Mucosa of rectum (tissue), 2 donors: ENCODE measurements at regions not wholly inside any gene's neighbourhood (a gene's known extent, or its start where the extent isn't known, plus 50 kb on each side); places are given as distances from the start of the nearest gene placed in this dataset.

ENCODE experiments used
- H3K27ac ChIP-seq, 2 donors: one replicate each; pipeline ENCODE4 v1.7.0; 2013; ENCODE audit warnings: inconsistent platforms in 2 of 2, low read depth in 2 of 2, low read length in 2 of 2
- H3K27me3 ChIP-seq, 2 donors: one replicate each; pipeline ENCODE4 v1.7.0; 2013; ENCODE audit warnings: low read length in 2 of 2; ENCODE audit not compliant: control insufficient read depth in 2 of 2, insufficient read depth in 2 of 2
- H3K36me3 ChIP-seq, 2 donors: one replicate each; pipeline ENCODE4 v1.7.0; 2013; ENCODE audit warnings: low read length in 2 of 2; ENCODE audit not compliant: control insufficient read depth in 2 of 2, insufficient read depth in 2 of 2
- H3K4me1 ChIP-seq, 2 donors: one replicate each; pipeline ENCODE4 v1.7.0; 2013; ENCODE audit warnings: low read length in 2 of 2, mild to moderate bottlenecking in 1 of 2; ENCODE audit not compliant: control insufficient read depth in 2 of 2, insufficient read depth in 2 of 2
- H3K4me3 ChIP-seq, 2 donors: one replicate each; pipeline ENCODE4 v1.7.0; 2013; ENCODE audit warnings: low read length in 2 of 2
- H3K9ac ChIP-seq, 2 donors: one replicate each; pipeline ENCODE4 v1.7.0; 2013; ENCODE audit warnings: low read length in 2 of 2, low read depth in 1 of 2, mild to moderate bottlenecking in 1 of 2
- H3K9me3 ChIP-seq, 2 donors: one replicate each; pipeline ENCODE4 v1.7.0; 2013; ENCODE audit warnings: low read length in 2 of 2; ENCODE audit not compliant: control insufficient read depth in 2 of 2
- donor health status: healthy.
- donor health status: Normal muscosa, but diverticular disease.

DNA sequence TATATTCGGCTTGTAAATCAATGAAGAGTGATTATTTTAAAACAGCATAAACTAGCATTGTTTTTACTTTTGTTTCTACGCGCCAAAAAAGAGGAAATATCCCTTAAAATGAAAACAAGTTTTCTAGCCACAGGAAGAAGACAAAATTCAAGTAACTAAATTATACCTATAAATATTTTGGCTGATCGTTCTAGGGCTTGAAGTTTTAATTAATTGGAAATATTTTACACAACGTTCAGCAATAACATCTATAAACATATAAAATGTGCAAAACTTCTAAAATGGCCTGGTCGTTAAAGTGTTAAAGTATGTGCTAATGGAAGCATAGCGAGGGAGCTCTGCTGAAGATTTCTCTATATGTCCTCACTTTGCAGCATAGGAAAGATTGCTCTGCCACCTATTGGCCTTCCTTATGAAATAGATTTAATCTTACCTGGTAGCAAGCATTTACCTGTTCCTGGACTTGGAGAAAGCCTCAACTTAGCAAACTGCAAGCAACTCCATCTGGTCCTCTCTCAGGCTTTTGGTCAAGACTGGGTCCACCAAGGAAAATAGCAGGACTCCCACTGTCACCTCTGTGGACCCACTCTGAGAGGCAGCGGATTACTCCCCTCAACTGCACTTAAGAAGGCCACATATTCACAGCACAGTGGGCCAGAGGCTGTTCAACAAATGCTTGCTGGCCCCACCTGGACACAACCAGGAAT lies 351.3 kb upstream of the RUNX1 start:
- Histone ChIP-seq H3K36me3 (no peaks in the 10 kb centered on the region), H3K9me3 (no peaks in the 10 kb centered on the region), H3K27me3 (no peaks in the 10 kb centered on the region), H3K9ac (no peak overlapping the region), H3K27ac (no peak overlapping the region), H3K4me1 (no peaks in the 10 kb centered on the region), H3K4me3 (no peak overlapping the region)

DNA sequence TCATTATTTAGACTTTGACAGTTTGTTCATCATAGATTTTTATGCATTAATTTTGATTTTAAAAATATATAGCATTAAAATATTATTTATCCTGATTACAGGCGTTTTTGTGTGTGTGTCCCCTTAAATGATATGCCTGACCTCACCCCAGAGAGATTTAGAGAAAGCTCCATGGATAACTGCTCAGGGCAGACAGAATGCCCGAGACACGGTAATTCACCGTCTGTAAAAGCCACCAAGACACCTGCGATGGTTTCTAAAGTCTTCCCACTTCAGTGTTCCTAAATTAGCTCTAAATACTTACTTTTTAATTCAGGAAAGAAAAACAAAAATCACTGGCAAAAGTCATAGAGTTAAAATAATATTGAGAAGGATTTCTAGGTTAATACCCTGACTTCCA lies 350.6 kb upstream of the RUNX1 start:
- Histone ChIP-seq H3K27ac (no peak overlapping the region), H3K4me1 (no peaks in the 10 kb centered on the region), H3K4me3 (no peak overlapping the region), H3K27me3 (no peaks in the 10 kb centered on the region), H3K9ac (no peak overlapping the region), H3K9me3 (no peaks in the 10 kb centered on the region), H3K36me3 (no peaks in the 10 kb centered on the region)

DNA sequence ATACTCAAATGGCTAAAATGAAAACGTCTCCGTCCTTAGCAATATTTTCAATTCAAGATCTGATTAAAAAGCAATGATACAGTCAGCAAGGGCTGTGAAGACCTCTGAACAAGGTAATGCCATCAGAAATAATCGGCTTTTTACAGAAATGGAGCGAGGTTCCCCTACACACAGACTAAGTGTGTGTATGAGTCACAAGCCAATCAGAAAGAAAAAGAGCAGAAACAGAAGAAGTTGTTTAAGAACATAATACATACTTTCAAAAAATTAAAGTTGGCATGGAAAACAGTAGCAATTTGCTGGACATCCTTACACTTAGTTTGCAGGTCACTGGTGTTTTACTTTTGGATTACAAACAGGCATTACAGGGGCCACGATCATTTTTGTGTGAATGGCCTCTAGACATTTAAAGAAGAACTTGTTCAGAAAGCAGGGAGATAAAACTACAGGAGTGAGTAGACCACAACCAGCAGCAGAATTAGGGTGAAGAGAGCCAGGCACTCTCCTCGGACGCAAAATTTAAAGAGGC lies 350.0 kb upstream of the RUNX1 start:
- Histone ChIP-seq H3K9ac (no peak overlapping the region), H3K27ac (no peak overlapping the region)

DNA sequence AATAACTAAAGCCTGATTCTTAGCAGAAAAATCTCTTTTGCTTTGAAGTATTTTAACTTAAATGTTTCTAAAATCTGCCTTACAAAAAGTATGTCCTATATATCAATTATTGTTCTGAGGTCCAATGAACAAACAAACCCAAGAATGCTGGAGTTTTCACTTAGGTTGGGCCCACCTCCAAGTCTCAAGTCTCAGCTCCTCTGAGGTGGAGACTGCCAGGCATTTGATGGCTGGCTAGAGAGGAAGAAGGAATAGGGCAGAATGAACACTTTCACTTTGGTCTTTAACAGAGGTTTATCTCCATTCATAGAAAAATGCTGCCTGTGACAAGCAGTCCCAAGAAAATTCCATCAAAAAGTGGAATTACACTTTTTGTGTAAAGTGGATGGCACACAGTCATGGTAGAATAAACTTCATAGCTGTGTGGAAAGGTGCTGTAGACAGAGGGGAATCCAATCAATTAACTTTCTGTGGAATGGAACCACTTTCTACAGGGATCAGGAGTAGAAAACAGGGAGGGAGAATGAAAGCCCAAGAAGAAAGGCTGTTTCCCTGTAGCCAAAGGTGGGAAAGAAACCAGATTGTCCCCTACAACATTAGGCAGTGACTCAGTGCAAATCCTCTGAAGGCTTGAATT lies 349.4 kb upstream of the RUNX1 start:
- Histone ChIP-seq H3K27ac (no peak overlapping the region), H3K9me3 (no peaks in the 10 kb centered on the region), H3K4me1 (no peaks in the 10 kb centered on the region), H3K36me3 (no peaks in the 10 kb centered on the region), H3K4me3 (no peak overlapping the region), H3K27me3 (no peaks in the 10 kb centered on the region), H3K9ac (no peak overlapping the region)

More for the DNA sequence above, 350.0 kb upstream of the RUNX1 start:
- no peaks in the 10 kb centered on the region for H3K27me3 ChIP-seq
- H3K4me1 ChIP-seq: no peaks in the 10 kb centered on the region
- no peak overlapping the region for H3K4me3 ChIP-seq
- no peaks in the 10 kb centered on the region for H3K9me3 ChIP-seq
- no peaks in the 10 kb centered on the region for H3K36me3 ChIP-seq

DNA sequence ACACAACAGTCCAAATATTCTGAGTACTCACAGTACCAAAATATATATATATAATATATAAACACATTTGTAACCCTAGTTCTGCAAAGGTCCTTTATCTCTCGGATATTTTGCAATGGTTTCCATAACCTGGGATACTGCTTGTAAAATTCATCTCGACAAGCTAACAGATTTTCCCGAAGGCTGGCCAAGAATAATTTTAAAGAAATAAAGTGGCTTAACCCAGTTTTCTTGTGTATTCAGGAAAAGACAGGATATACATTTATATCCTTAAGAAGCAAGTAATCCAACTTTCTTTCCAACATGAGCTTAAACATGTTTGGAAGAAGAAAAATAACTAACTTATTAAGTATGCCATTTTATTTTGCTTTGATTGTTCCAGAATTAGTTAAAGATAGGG lies 348.7 kb upstream of the RUNX1 start:
- Histone ChIP-seq H3K36me3 (no peaks in the 10 kb centered on the region), H3K4me3 (no peak overlapping the region), H3K4me1 (no peaks in the 10 kb centered on the region), H3K27ac (no peak overlapping the region), H3K9ac (no peak overlapping the region), H3K9me3 (no peaks in the 10 kb centered on the region), H3K27me3 (no peaks in the 10 kb centered on the region)

DNA sequence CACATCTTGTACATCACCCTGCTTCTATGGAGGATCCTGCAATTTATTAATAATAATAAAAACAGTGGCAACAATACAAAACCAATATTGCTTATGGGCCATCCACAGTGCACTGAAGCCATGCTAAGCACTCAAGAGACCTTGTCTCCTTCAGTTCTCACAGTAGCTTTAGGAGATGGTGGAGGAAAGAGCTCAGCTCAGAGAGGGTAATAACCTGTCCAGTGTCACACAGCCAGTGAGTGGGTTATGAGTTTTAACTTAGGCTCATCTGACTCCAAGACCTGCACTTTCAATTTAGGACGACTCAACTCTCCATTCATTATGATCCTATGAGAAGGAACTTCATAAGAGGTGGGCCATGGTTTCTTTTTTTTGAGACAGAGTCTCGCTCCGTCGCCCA lies 347.6 kb upstream of the RUNX1 start:
- Histone ChIP-seq H3K36me3 (no peaks in the 10 kb centered on the region), H3K27me3 (no peaks in the 10 kb centered on the region), H3K4me1 (no peaks in the 10 kb centered on the region), H3K27ac (no peak overlapping the region), H3K9ac (no peak overlapping the region), H3K9me3 (no peaks in the 10 kb centered on the region), H3K4me3 (no peak overlapping the region)

DNA sequence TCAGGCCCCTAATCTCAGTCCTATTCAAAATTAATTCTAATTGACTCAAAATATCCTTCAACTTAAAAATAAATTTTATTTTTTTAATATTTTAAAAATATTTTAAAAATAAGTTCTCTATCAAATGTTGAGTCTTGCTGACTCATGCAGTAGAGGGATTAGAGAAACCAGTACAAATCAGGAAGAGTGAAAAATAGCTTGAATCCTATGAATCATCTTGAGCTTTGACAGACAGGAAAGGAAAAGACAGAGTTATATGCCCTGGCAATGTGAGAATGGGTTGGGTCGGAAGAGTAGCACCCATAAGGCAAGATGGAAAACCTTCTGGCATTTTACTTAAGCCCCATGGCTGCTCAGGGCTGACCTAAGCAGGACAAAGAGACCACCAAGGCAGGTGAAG lies 346.6 kb upstream of the RUNX1 start:
- Histone ChIP-seq H3K36me3 (no peaks in the 10 kb centered on the region), H3K4me1 (no peaks in the 10 kb centered on the region), H3K27me3 (no peaks in the 10 kb centered on the region), H3K9ac (no peak overlapping the region), H3K27ac (no peak overlapping the region), H3K4me3 (no peak overlapping the region), H3K9me3 (no peaks in the 10 kb centered on the region)

DNA sequence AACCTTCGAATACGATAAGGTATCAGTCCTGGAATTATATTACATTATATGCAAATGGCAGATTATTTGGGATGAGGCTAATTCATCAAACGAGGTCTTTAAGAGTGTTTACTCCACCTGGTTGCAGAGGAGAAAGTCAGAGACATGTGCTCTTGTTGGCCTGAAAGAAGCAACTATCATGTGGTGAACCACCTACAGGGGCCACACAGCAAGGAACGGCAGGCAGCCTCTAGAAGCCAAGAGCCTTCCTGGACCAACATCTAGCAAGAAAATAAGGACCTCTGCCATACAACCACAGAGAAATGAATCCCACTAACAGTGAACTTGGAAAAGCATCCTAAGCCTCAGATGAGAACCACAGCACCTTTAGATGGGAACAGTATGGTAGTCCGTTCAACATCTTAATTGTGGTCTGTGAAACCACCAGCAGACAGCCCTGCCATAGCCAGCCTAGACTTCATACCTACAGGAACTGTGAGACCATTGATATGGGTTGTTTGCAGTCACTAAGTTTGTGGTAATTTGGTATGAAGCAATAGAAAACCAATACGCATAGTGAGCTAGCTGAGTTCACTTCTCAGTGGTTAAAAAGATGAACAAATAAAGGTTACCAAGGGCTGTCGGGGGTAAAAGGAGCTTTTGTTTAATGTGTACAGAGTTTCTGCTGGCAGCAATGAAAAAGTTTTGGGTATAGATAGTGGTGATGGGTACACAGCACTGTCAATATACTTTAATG lies 345.7 kb upstream of the RUNX1 start:
- Histone ChIP-seq H3K4me1 (no peaks in the 10 kb centered on the region), H3K9me3 (no peaks in the 10 kb centered on the region), H3K36me3 (no peaks in the 10 kb centered on the region), H3K27ac (no peak overlapping the region), H3K27me3 (no peaks in the 10 kb centered on the region), H3K9ac (no peak overlapping the region), H3K4me3 (no peak overlapping the region)

DNA sequence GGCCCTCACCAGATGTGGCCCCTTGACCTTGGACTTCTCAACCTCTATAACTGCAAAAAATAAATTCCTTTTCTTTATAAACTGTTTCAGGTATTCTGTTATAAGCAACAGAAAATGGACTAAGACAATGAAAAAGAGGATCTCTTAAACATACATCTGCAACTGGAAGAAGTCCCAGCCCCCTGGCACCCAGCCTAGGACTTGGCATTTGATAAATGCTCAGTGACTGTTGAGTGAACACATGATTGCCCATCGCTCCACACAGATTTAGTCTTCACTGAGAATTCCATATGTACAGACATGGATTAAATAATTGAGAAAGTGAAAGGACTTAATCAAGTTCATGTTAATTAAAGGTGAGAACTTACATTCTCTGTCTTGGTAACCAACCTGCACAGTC lies 344.9 kb upstream of the RUNX1 start:
- H3K27ac ChIP-seq: no peak overlapping the region
- H3K4me3 ChIP-seq: no peak overlapping the region
- H3K9ac ChIP-seq: no peak overlapping the region
- no peaks in the 10 kb centered on the region for H3K27me3 ChIP-seq
- H3K36me3 ChIP-seq: no peaks in the 10 kb centered on the region
- H3K4me1 ChIP-seq: no peaks in the 10 kb centered on the region
- no peaks in the 10 kb centered on the region for H3K9me3 ChIP-seq
